Activated CD4-positive, alpha-beta memory T cell treated with anti-CD3 and anti-CD28 coated beads, Interleukin-2, amount 10 ng/mL, durations not matched to agents 7 days and 5 days (primary cell): ENCODE measurements at regions not wholly inside any gene's neighbourhood (a gene's known extent, or its start where the extent isn't known, plus 50 kb on each side); places are given as distances from the start of the nearest gene placed in this dataset.
"Not testable (repeated sequence)": the region's sequence is repeated elsewhere in the genome, so short reads cannot be mapped to it uniquely, and the experiment has no call there.

Source experiments
- CTCF ChIA-PET: fragments of 350-600 bp; sonication (Branson Sonifier 250); formaldehyde crosslinking; loops from one replicate; lab custom pipeline; 2021; ENCODE audit warnings: antibody characterized with exemption, inconsistent platforms; lab: Charles Lee
- POLR2A ChIA-PET: fragments of 350-600 bp; sonication (Branson Sonifier 250); formaldehyde crosslinking; loops from one replicate; lab custom pipeline; 2021; ENCODE audit warnings: antibody characterized with exemption; lab: Charles Lee
- DNase-seq: peaks from one replicate; pipeline ENCODE4 v3.0.0-alpha.2; 2020
- H3K27ac Mint-ChIP-seq: one replicate; pipeline ENCODE4 v1.8.0; 2021; ENCODE audit warnings: mild to moderate bottlenecking, mixed read lengths
- H3K27me3 Mint-ChIP-seq: one replicate; pipeline ENCODE4 v1.8.0; 2021; ENCODE audit warnings: mixed read lengths
- H3K36me3 Mint-ChIP-seq: one replicate; pipeline ENCODE4 v1.8.0; 2021; ENCODE audit warnings: low read depth, mixed read lengths
- H3K4me1 Mint-ChIP-seq: one replicate; pipeline ENCODE4 v1.8.0; 2021; ENCODE audit warnings: mixed read lengths
- H3K4me3 Mint-ChIP-seq: one replicate; pipeline ENCODE4 v1.8.0; 2021; ENCODE audit warnings: mild to moderate bottlenecking, mixed read lengths
- H3K9me3 Mint-ChIP-seq: one replicate; pipeline ENCODE4 v1.8.0; 2021; ENCODE audit warnings: mixed read lengths

DNA sequence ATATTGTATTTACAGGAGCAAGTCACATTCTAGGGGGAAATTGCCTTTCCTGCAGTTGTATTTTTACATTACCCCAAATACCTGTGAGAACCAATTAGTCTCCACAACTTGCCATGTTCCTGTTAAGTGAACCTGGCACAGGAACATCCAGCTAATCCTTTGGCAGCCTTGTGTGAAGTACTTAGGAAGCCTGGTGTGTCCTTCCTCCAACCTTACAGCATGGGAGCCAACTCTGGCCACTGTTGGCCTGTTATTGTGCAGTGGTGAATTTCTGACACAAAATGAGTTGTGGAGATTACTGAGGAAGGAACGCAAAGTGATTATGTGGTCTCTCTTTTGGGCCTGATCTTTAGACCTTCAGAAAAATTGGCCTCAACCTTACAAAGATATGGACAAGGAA, 238.0 kb upstream of the PITX2 start:
- no peak for DNase-seq
- POLR2A ChIA-PET = no interaction called here
- no peak overlapping the region for H3K4me3 Mint-ChIP-seq
- no peaks in the 10 kb centered on the region for H3K9me3 Mint-ChIP-seq
- CTCF ChIA-PET = no interaction called here
- no peaks in the 10 kb centered on the region for H3K4me1 Mint-ChIP-seq
- H3K27ac Mint-ChIP-seq = no peak overlapping the region
- no peaks in the 10 kb centered on the region for H3K27me3 Mint-ChIP-seq
- H3K36me3 Mint-ChIP-seq = no peaks in the 10 kb centered on the region

DNA sequence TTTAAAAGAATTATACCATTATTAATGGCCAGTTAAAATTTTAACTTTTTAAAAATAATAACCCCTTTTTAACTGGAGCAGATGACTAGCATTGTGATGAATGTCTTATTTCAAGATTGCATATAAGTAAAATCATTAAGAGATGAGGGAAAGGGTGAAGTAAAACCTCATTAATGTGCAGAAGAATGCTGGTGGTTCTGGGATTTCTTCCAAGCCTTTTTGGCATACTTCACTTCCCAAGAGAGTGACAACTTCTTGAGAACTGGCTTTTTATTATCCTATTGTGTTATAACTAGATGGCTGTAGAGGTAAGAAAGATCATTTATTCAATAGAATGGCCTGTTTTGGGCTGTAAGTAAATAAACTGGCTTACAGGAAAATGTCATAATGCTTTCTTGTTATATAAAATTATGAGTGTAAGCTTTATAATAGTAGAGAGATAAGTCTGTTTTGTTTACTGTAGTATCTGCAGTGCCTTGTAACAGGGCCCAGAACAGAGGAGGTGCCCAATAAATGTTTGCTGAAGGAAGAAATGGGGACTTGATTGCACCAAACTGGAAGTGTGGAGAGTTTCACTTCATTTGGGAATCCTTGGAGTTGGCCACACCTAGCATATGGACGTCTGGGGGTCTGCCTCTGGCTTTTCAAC, 242.9 kb upstream of the PITX2 start:
- H3K27ac Mint-ChIP-seq = no peak overlapping the region
- no peaks in the 10 kb centered on the region for H3K4me1 Mint-ChIP-seq
- DNase-seq = no peak
- no peak overlapping the region for H3K4me3 Mint-ChIP-seq
- no peaks in the 10 kb centered on the region for H3K36me3 Mint-ChIP-seq
- H3K9me3 Mint-ChIP-seq = no peaks in the 10 kb centered on the region
- ChIA-PET POLR2A (no interaction called here), CTCF (no interaction called here)
- no peaks in the 10 kb centered on the region for H3K27me3 Mint-ChIP-seq

GRCh38 chr4:110867251-110867960, 244.5 kb upstream of the PITX2 start:
- H3K27me3 Mint-ChIP-seq = no peaks in the 10 kb centered on the region
- no peaks in the 10 kb centered on the region for H3K36me3 Mint-ChIP-seq
- no peaks in the 10 kb centered on the region for H3K4me1 Mint-ChIP-seq
- CTCF ChIA-PET = no interaction called here
- H3K9me3 Mint-ChIP-seq = no peaks in the 10 kb centered on the region
- POLR2A ChIA-PET = no interaction called here
- H3K4me3 Mint-ChIP-seq = no peak overlapping the region
- DNase-seq = no peak
- no peak overlapping the region for H3K27ac Mint-ChIP-seq

- H3K27ac Mint-ChIP-seq = no peak overlapping the region
Measured at GRCh38 chr4:110867981-110868720, 245.3 kb upstream of the PITX2 start.

DNA sequence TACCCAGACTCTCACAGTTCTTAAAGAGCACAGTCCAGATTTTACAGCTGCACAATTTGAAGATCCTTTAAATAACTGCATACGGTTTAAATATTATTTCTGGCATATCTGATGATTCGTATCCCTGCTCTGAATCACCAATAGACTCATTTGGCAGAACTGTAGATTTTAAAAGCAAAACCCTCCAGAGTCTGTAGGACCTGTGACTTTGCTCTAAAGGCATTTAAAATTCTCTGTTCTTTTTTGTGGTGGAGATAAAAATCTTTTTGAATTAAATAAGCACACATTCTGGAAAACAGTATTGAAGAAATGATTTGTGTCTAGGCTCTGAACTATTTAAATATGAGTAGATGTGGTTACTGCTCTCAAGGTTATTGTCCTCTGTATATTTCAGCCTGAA, 246.2 kb upstream of the PITX2 start:
- ChIA-PET POLR2A (no interaction called here), CTCF (no interaction called here)
- no peaks in the 10 kb centered on the region for H3K27me3 Mint-ChIP-seq
- H3K27ac Mint-ChIP-seq = no peak overlapping the region
- H3K36me3 Mint-ChIP-seq = no peaks in the 10 kb centered on the region
- no peak overlapping the region for H3K4me3 Mint-ChIP-seq
- no peaks in the 10 kb centered on the region for H3K9me3 Mint-ChIP-seq
- no peaks in the 10 kb centered on the region for H3K4me1 Mint-ChIP-seq
- no peak for DNase-seq

More at GRCh38 chr4:110867981-110868720, 245.3 kb upstream of the PITX2 start:
- H3K4me3 Mint-ChIP-seq = no peak overlapping the region
- H3K9me3 Mint-ChIP-seq = no peaks in the 10 kb centered on the region
- DNase-seq = no peak
- H3K27me3 Mint-ChIP-seq = no peaks in the 10 kb centered on the region
- no peaks in the 10 kb centered on the region for H3K4me1 Mint-ChIP-seq
- H3K36me3 Mint-ChIP-seq = no peaks in the 10 kb centered on the region
- CTCF ChIA-PET = no interaction called here
- POLR2A ChIA-PET = no interaction called here

- POLR2A ChIA-PET = no interaction called here
- H3K27me3 Mint-ChIP-seq = no peaks in the 10 kb centered on the region
- no peaks in the 10 kb centered on the region for H3K4me1 Mint-ChIP-seq
- CTCF ChIA-PET = no interaction called here
- H3K27ac Mint-ChIP-seq = no peak overlapping the region
- no peak overlapping the region for H3K4me3 Mint-ChIP-seq
- H3K9me3 Mint-ChIP-seq = no peaks in the 10 kb centered on the region
- no peak for DNase-seq
- H3K36me3 Mint-ChIP-seq = no peaks in the 10 kb centered on the region
Measured at GRCh38 chr4:110869862-110870572, 247.1 kb upstream of the PITX2 start.

DNA sequence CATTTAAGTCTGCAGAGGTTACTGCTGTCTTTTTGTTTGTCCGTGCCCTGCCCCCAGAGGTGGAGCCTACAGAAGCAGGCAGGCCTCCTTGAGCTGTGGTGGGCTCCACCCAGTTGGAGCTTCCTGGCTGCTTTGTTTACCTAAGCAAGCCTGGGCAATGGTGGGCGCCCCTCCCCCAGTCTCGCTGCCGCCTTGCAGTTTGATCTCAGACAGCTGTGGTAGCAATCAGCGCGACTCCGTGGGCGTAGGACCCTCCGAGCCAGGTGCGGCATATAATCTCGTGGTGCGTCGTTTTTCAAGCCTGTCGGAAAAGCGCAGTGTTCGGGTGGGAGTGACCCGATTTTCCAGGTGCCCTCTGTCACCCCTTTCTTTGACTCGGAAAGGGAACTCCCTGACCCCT, 253.3 kb upstream of the PITX2 start:
- H3K4me3 Mint-ChIP-seq, DNase-seq, H3K4me1 Mint-ChIP-seq, CTCF ChIA-PET, H3K27me3 Mint-ChIP-seq, POLR2A ChIA-PET, H3K27ac Mint-ChIP-seq, H3K9me3 Mint-ChIP-seq, H3K36me3 Mint-ChIP-seq: not testable (repeated sequence)

DNA sequence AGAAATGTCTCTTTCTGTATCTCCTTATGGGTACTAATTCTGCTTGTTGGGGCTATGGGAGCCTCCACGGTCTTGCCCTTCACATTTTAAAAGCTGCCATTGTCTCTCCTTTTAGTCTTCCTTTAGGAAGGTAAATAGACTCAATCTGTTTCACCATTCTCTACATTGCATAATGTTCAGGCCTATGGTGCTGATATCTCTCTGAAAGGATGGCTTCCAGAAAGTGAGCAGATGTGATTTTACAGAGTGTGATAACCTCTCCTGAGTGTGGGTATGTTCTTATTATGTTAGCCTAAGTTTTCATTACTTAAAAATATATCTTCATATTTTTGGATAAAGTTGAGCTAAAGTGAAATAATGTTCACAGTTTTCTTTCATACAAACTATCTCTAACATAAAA, 254.0 kb upstream of the PITX2 start:
- Mint-ChIP-seq H3K27me3 (no peaks in the 10 kb centered on the region), H3K27ac (no peak overlapping the region), H3K36me3 (no peaks in the 10 kb centered on the region), H3K4me1 (no peaks in the 10 kb centered on the region), H3K9me3 (peaks cover 7% of the 10 kb centered on the region), H3K4me3 (no peak overlapping the region)
- ChIA-PET POLR2A (no interaction called here), CTCF (no interaction called here)
- DNase-seq = no peak

- no peak for DNase-seq
- no peaks in the 10 kb centered on the region for H3K36me3 Mint-ChIP-seq
- no peaks in the 10 kb centered on the region for H3K27me3 Mint-ChIP-seq
- no peak overlapping the region for H3K4me3 Mint-ChIP-seq
- H3K9me3 Mint-ChIP-seq = peaks cover 7% of the 10 kb centered on the region
- no peaks in the 10 kb centered on the region for H3K4me1 Mint-ChIP-seq
- no peak overlapping the region for H3K27ac Mint-ChIP-seq
- CTCF ChIA-PET = no interaction called here
- POLR2A ChIA-PET = no interaction called here
Measured at GRCh38 chr4:110877778-110878370, 255.0 kb upstream of the PITX2 start.

- no peak for DNase-seq
- Mint-ChIP-seq H3K27ac (no peak overlapping the region), H3K4me1 (no peaks in the 10 kb centered on the region), H3K9me3 (peaks cover 7% of the 10 kb centered on the region), H3K4me3 (no peak overlapping the region), H3K36me3 (no peaks in the 10 kb centered on the region), H3K27me3 (no peaks in the 10 kb centered on the region)
- ChIA-PET CTCF (no interaction called here), POLR2A (no interaction called here)
Measured at GRCh38 chr4:110878413-110878812, 255.5 kb upstream of the PITX2 start.

DNA sequence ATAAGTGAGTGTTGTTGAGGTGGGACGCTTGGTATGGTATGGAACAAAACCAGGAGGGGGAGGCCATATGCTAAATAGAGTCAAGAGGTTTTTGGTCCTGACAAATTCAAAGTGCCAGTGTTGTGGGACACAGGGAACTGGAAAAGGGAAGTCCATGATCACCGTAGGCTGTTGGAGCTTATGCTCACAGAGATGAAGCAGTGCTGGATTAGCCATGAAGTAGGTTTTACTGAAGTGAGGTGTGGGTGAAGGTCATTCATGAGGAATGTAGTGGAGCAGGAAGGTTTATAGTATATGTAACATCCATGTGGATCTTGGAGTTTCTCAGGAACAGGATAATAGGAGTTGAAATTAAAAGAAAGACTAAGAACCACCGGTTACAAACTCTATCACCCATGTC, 256.1 kb upstream of the PITX2 start:
- POLR2A ChIA-PET = no interaction called here

GRCh38 chr4:110886270-110886669, 263.4 kb upstream of the PITX2 start:
- H3K4me1 Mint-ChIP-seq = no peaks in the 10 kb centered on the region
- H3K27ac Mint-ChIP-seq = no peak overlapping the region
- H3K4me3 Mint-ChIP-seq = no peak overlapping the region
- no peaks in the 10 kb centered on the region for H3K36me3 Mint-ChIP-seq
- CTCF ChIA-PET = no interaction called here
- DNase-seq = no peak
- POLR2A ChIA-PET = no interaction called here
- no peaks in the 10 kb centered on the region for H3K27me3 Mint-ChIP-seq
- no peaks in the 10 kb centered on the region for H3K9me3 Mint-ChIP-seq

More for the DNA sequence above, 256.1 kb upstream of the PITX2 start:
- Mint-ChIP-seq H3K4me3 (no peak overlapping the region), H3K4me1 (no peaks in the 10 kb centered on the region), H3K27me3 (no peaks in the 10 kb centered on the region), H3K27ac (no peak overlapping the region), H3K9me3 (peaks cover 7% of the 10 kb centered on the region), H3K36me3 (no peaks in the 10 kb centered on the region)
- no peak for DNase-seq
- CTCF ChIA-PET = no interaction called here

- Mint-ChIP-seq H3K27ac (no peak overlapping the region), H3K9me3 (no peaks in the 10 kb centered on the region), H3K36me3 (no peaks in the 10 kb centered on the region), H3K4me3 (no peak overlapping the region), H3K4me1 (no peaks in the 10 kb centered on the region), H3K27me3 (no peaks in the 10 kb centered on the region)
- no peak for DNase-seq
- ChIA-PET POLR2A (no interaction called here), CTCF (no interaction called here)
Measured at GRCh38 chr4:110886856-110887255, 264.0 kb upstream of the PITX2 start.
